ENCODE measurements at regions not wholly inside any gene's neighbourhood (a gene's known extent, or its start where the extent isn't known, plus 50 kb on each side); places are given as distances from the start of the nearest gene placed in this dataset.

- no peak overlapping the region for H3K4me3 ChIP-seq (replicated peaks in 1 of 3)
- H3K27ac ChIP-seq, result no peak overlapping the region
- TF ChIP-seq, protein P1, sequence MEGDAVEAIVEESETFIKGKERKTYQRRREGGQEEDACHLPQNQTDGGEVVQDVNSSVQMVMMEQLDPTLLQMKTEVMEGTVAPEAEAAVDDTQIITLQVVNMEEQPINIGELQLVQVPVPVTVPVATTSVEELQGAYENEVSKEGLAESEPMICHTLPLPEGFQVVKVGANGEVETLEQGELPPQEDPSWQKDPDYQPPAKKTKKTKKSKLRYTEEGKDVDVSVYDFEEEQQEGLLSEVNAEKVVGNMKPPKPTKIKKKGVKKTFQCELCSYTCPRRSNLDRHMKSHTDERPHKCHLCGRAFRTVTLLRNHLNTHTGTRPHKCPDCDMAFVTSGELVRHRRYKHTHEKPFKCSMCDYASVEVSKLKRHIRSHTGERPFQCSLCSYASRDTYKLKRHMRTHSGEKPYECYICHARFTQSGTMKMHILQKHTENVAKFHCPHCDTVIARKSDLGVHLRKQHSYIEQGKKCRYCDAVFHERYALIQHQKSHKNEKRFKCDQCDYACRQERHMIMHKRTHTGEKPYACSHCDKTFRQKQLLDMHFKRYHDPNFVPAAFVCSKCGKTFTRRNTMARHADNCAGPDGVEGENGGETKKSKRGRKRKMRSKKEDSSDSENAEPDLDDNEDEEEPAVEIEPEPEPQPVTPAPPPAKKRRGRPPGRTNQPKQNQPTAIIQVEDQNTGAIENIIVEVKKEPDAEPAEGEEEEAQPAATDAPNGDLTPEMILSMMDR (IDR thresholded peaks at IDR 0.05), result no peak
- TF ChIP-seq POLR2A (IDR thresholded peaks at IDR 0.05), result no peak
- no peaks in the 10 kb centered on the region for H3K27me3 ChIP-seq
- H3K36me3 ChIP-seq, result no peaks in the 10 kb centered on the region
- no peak for DNase-seq
- peaks cover 7 to 9% of the 10 kb centered on the region in 2 donors for H3K4me1 ChIP-seq
- intact Hi-C loops (cut with DNase I), result no loop called here
- no peaks in the 10 kb centered on the region for H3K9me3 ChIP-seq
- WGBS, 2 donors, result 7 to 13% methylated on average over 1 of the region's 1 CpG
These were observed 571.1 kb upstream of the ARGLU1 start for GRCh38 chr13:107139006-107139405.

- intact Hi-C loops (cut with DNase I), result no loop called here
- no peak for DNase-seq
- Histone ChIP-seq H3K9me3 (no peaks in the 10 kb centered on the region), H3K27ac (no peak overlapping the region), H3K4me3 (replicated peaks in 1 of 3) (no peak overlapping the region), H3K27me3 (no peaks in the 10 kb centered on the region), H3K4me1 (peaks cover 7 to 9% of the 10 kb centered on the region in 2 donors), H3K36me3 (no peaks in the 10 kb centered on the region)
- no peak for TF ChIP-seq POLR2A (IDR thresholded peaks at IDR 0.05)
- TF ChIP-seq, protein P1 (IDR thresholded peaks at IDR 0.05), result no peak
- WGBS, 2 donors, result 70 to 76% methylated on average over 1 of the region's 1 CpG
These were observed 570.5 kb upstream of the ARGLU1 start for GRCh38 chr13:107138486-107138885.

DNA sequence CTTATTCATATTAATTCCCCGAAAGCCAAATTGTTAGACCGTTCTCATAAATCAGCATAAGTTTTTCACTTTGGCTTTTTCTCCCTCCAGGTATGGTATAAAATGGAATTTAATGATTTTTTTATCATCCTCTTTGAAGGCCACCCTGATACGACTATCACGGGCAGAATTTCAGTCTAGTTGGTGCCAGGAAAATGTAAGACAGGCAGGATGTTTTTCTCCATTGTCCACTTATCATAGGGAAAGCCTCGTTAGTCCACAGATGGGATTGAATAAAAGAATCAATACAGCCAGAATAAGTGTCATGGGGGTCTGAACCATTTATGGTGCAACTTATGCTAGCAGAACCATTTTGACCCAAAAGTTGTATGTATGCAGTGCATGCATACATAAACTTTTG is 566.0 kb upstream of the ARGLU1 start:
- Histone ChIP-seq H3K27ac (no peak overlapping the region), H3K9me3 (no peaks in the 10 kb centered on the region), H3K4me3 (replicated peaks in 1 of 3) (no peak overlapping the region), H3K27me3 (no peaks in the 10 kb centered on the region), H3K4me1 (peaks cover 7 to 8% of the 10 kb centered on the region in 2 donors), H3K36me3 (no peaks in the 10 kb centered on the region)
- WGBS, 2 donors, result 84 to 88% methylated on average over 5 of the region's 5 CpGs
- TF ChIP-seq, protein P1 (IDR thresholded peaks at IDR 0.05), result no peak
- no peak for TF ChIP-seq POLR2A (IDR thresholded peaks at IDR 0.05)
- intact Hi-C loops (cut with DNase I), result no loop called here
- DNase-seq, result no peak

DNA sequence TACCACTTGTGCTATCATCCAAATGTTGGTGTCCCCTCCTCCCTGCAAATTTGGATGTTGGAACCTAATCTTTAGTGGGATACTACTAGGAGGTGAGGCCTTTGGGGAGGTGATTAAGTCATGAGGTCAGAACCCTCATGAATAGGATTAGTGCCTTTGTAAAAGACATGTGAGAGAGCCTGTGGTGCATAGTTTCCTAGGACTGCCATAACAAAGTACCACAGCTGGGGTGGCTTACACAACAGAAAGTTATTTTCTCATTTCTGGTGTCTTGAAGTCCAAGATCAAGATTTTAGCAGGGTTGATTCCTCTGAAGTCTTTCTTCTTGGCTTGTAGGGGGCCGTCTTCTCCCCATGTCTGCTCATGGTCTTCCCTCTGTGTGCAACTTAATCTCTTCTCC is 562.6 kb upstream of the ARGLU1 start:
- WGBS, 2 donors, result 96 to 100% methylated on average over 1 of the region's 1 CpG
- no peaks in the 10 kb centered on the region for H3K27me3 ChIP-seq
- intact Hi-C loops (cut with DNase I), result no loop called here
- no peak overlapping the region for H3K4me3 ChIP-seq (replicated peaks in 1 of 3)
- no peaks in the 10 kb centered on the region for H3K9me3 ChIP-seq
- H3K36me3 ChIP-seq, result no peaks in the 10 kb centered on the region
- H3K27ac ChIP-seq, result no peak overlapping the region
- no peak for TF ChIP-seq POLR2A (IDR thresholded peaks at IDR 0.05)
- TF ChIP-seq, protein P1 (IDR thresholded peaks at IDR 0.05), result no peak
- no peak for DNase-seq
- no peaks in the 10 kb centered on the region for H3K4me1 ChIP-seq

- Histone ChIP-seq H3K27ac (no peak overlapping the region), H3K27me3 (no peaks in the 10 kb centered on the region), H3K9me3 (no peaks in the 10 kb centered on the region), H3K4me1 (no peaks in the 10 kb centered on the region), H3K36me3 (no peaks in the 10 kb centered on the region), H3K4me3 (replicated peaks in 1 of 3) (no peak overlapping the region)
- intact Hi-C loops (cut with DNase I), result loop anchor here (10.0 kb wide), 1 partner anchor 210 kb away; no protein-coding TSS in a partner anchor
- no peak for DNase-seq
- TF ChIP-seq POLR2A (IDR thresholded peaks at IDR 0.05), result no peak
- TF ChIP-seq, protein P1 (IDR thresholded peaks at IDR 0.05), result no peak
- 74 to 75% methylated on average over 5 of the region's 5 CpGs for WGBS, 2 donors
These were observed 556.8 kb upstream of the ARGLU1 start for GRCh38 chr13:107124730-107125129.

Measured in thyroid gland (tissue), 4 donors.